ENCODE measurements at regions not wholly inside any gene's neighbourhood (a gene's known extent, or its start where the extent isn't known, plus 50 kb on each side); places are given as distances from the start of the nearest gene placed in this dataset.

- TF ChIP-seq CTCF (IDR thresholded peaks at IDR 0.05), result no peak
- no peak for TF ChIP-seq REST (IDR thresholded peaks at IDR 0.05; ENCODE audit: insufficient read depth in 1 of 2, low read depth in 2 of 2, low read length in 1 of 2)
These were observed 452.9 kb upstream of the B3GAT1 start for GRCh38 chr11:134864968-134865305.

All from Panc1 (cell line).